ENCODE measurements at regions not wholly inside any gene's neighbourhood (a gene's known extent, or its start where the extent isn't known, plus 50 kb on each side); places are given as distances from the start of the nearest gene placed in this dataset.

GRCh38 chr9:2453701-2454100 lies 167.9 kb upstream of the VLDLR start:
- no peak for DNase-seq (ENCODE audit: low read depth)

- DNase-seq (ENCODE audit: low read depth) = no peak
Observed at GRCh38 chr9:2459756-2460155, 161.8 kb upstream of the VLDLR start.

GRCh38 chr9:2461892-2462291 lies 159.7 kb upstream of the VLDLR start:
- DNase-seq (ENCODE audit: low read depth) = no peak

GRCh38 chr9:2464624-2465023 lies 157.0 kb upstream of the VLDLR start:
- DNase-seq (ENCODE audit: low read depth) = no peak

GRCh38 chr9:2465516-2465915 lies 156.1 kb upstream of the VLDLR start:
- DNase-seq (ENCODE audit: low read depth) = no peak

- DNase-seq (ENCODE audit: low read depth) = no peak
Observed at GRCh38 chr9:2465921-2466460, 155.6 kb upstream of the VLDLR start.

- no peak for DNase-seq (ENCODE audit: low read depth)
Observed at GRCh38 chr9:2466703-2467102, 154.9 kb upstream of the VLDLR start.

GRCh38 chr9:2469681-2470221 lies 151.8 kb upstream of the VLDLR start:
- no peak for DNase-seq (ENCODE audit: low read depth)

GRCh38 chr9:2473681-2474080 lies 147.9 kb upstream of the VLDLR start:
- no peak for DNase-seq (ENCODE audit: low read depth)

- DNase-seq (ENCODE audit: low read depth) = no peak
Observed at GRCh38 chr9:2477755-2478154, 143.8 kb upstream of the VLDLR start.

- no peak for DNase-seq (ENCODE audit: low read depth)
Observed at GRCh38 chr9:2478421-2478820, 143.2 kb upstream of the VLDLR start.

GRCh38 chr9:2479056-2479565 lies 142.5 kb upstream of the VLDLR start:
- DNase-seq (ENCODE audit: low read depth) = no peak

- DNase-seq (ENCODE audit: low read depth) = no peak
Observed at GRCh38 chr9:2480255-2480837, 141.2 kb upstream of the VLDLR start.

GRCh38 chr9:2481216-2481615 lies 140.4 kb upstream of the VLDLR start:
- DNase-seq (ENCODE audit: low read depth) = no peak

GRCh38 chr9:2486988-2487387 lies 134.6 kb upstream of the VLDLR start:
- no peak for DNase-seq (ENCODE audit: low read depth)

GRCh38 chr9:2489838-2490314 lies 131.7 kb upstream of the VLDLR start:
- no peak for DNase-seq (ENCODE audit: low read depth)

- DNase-seq (ENCODE audit: low read depth) = no peak
Observed at GRCh38 chr9:2492161-2492560, 129.4 kb upstream of the VLDLR start.

- DNase-seq (ENCODE audit: low read depth) = no peak
Observed at GRCh38 chr9:2493109-2493508, 128.5 kb upstream of the VLDLR start.

- DNase-seq (ENCODE audit: low read depth) = no peak
Observed at GRCh38 chr9:2493529-2493928, 128.1 kb upstream of the VLDLR start.

GRCh38 chr9:2494562-2494961 lies 127.0 kb upstream of the VLDLR start:
- no peak for DNase-seq (ENCODE audit: low read depth)

- DNase-seq (ENCODE audit: low read depth) = no peak
Observed at GRCh38 chr9:2495221-2496005, 126.2 kb upstream of the VLDLR start.

- no peak for DNase-seq (ENCODE audit: low read depth)
Observed at GRCh38 chr9:2496169-2496568, 125.4 kb upstream of the VLDLR start.

GRCh38 chr9:2496934-2497333 lies 124.7 kb upstream of the VLDLR start:
- no peak for DNase-seq (ENCODE audit: low read depth)
